Activated CD8-positive, alpha-beta memory T cell treated with anti-CD3 and anti-CD28 coated beads for 48 hours (primary cell): ENCODE measurements at regions not wholly inside any gene's neighbourhood (a gene's known extent, or its start where the extent isn't known, plus 50 kb on each side); places are given as distances from the start of the nearest gene placed in this dataset.

Source experiments
- DNase-seq, 3 experiments: peaks; one replicate each; pipeline ENCODE4 v3.0.0-alpha.2; 2020; ENCODE audit warnings: low read depth in 2 of 3, low spot score in 2 of 3

- DNase-seq: no peak
These were observed 51.5 kb upstream of the CAND1 start for GRCh38 chr12:67217647-67218046.
